HG03558 (cell line): ENCODE measurements at regions not wholly inside any gene's neighbourhood (a gene's known extent, or its start where the extent isn't known, plus 50 kb on each side); places are given as distances from the start of the nearest gene placed in this dataset.

ENCODE experiments used
- ATAC-seq: cut with Tn5 transposase; IDR thresholded peaks from one replicate; pipeline ENCODE4 v1.9.1; 2021; ENCODE audit warnings: moderate number of reproducible peaks; ENCODE audit not compliant: unreplicated experiment; ENCODE audit errors: extremely low read depth

DNA sequence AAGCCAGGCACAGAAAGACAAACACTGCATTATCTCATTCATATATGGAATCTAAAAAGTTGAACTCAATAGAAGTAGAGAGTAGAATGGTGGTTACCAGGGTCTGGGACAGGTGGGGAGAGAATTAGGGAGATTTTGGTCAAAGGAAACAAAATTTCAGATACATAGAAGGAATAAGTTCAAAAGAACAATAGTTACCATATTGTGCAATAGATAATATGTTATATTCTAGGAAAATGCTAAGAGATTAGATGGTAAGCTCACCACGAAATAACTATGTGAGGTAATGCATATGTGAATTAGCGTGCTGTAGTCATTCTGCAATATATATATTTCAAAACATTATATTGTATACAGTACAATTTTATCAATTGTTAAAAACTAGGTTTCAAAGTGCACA lies 442.5 kb downstream of the KCNH5 start:
- no peak for ATAC-seq

DNA sequence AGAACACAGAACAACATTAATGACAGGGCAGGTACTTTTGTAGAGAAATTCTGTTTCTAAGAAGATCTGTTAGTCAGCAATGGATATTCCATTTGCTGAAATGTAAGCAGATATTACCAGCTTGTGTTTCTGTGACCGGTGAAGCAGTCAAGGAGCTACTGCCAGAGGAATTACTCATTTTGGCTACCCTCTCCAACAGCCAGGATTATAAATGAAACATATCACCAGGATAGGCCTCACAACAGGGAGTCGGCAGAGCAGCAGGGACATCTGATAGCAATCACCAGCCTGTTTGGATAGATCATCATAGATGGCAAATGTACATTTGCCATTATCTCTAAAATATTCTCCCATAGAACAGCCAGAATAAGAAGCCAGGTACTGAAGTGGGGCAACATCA lies 440.7 kb downstream of the KCNH5 start:
- ATAC-seq, result no peak

DNA sequence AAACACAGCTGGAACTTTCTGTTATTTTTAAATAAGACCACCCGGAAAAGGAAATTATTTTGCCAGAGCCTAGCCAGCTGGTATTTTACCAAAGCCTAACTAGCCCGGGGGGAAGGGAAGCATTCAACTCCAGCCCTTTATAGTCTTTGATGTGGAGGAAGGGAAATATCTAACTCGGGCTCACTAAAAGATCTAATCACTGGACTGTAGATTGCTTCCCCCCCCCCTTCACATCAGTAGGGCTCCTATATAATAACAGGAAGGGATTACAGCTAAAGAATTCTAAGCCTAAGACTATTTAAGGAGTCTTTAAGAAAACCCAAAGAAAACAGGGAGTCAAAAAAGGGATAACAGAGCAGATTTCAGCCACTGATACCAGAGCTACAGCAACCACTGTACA lies 431.1 kb downstream of the KCNH5 start:
- no peak for ATAC-seq

DNA sequence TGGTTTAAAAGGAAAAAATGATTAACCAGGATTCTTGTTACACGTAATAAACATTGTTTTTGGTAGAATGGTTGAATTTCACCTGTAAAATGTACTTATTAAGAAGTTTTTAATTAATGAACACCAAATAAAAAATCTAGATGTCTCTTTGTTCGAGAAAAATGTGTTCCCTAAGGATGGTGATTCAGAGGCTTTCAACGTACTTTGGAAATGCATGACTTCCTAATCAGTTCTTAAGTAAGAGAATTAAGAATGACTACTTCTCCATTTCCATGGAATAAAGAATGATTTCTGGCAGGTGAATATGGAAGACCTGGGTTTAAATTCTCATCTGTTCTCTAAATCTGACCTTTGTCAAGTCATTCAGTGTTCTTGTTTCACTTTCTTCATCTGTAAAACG lies 428.6 kb downstream of the KCNH5 start:
- no peak for ATAC-seq

DNA sequence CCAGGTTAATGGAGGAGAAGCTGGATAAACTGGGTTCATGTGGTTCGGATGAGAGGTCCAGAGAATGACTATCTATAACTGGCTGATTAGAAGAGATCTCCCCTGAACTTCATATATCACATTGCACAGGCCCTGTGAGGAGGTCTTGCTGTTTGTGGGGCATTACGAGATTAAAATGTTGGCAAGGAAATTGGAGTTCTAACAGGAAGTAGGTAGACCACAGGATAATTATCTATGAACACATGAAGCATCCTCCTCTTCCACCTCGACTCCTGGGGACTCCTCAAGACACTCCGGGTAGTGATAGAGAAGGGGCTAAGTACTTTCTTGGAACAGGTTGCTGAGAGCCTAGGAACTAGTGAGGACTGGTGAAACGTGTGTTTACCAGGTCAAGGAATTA lies 418.8 kb downstream of the KCNH5 start:
- no peak for ATAC-seq

DNA sequence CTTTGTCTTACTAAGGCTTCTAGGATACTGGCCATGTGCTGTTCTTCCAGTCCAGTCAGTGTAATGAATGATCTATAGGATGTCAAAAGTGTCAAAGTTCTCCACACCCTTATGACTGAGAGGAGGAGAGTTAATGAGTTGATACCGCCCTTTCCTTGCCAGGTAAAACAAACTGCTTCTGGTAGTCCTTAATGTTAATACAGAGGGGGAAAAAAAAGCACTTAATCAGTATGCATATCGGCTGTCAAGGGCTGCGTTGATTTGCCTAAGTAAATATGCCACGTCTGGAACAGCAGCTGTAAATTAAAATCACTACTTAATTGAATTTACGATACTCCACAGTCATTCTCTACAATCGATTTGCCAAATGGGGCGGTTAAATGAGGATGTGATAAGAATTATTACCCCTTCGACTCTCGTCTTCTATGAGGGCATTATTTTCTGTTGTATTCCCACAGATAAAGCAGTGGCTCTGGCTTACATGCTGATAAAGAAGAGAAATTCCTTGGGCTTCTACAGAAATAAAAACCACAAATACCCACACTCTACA lies 416.0 kb downstream of the KCNH5 start:
- ATAC-seq, result no peak

DNA sequence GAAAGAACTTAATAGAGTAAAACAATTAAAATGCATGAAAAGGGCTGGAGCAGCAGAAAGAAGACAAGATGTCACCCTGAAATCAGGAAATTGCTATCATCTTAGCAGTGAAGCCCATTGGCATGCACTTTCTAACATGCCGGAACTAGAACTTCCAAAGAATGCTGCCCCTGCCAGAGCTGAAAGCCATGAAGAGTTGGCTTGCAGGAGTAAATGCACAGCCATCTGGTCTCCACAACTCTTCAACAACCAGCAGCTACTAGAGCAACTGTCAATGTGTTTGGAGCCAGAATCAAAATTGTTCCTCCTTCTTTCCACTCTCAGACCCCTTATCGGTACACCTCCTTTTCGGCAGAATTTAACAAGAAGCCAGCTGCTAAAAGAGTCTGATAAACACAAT lies 414.1 kb downstream of the KCNH5 start:
- ATAC-seq, result no peak

DNA sequence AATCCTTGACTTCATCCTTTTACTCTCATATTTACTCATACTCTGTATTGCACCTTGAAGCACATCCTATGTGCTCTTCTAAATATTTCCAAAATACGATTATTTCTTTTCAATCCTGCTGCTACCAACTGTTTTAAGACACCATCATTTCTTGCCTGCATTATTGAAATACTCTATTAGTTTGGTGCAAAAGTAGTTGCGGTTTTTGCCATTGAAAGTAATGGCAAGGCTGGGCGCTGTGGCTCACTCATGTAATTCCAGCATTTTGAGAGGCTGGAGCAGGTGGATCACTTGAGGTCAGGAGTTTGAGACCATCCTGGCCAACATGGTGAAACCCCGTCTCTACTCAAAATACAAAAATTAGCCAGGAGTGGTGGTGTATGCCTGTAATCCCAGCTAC lies 412.5 kb downstream of the KCNH5 start:
- no peak for ATAC-seq

DNA sequence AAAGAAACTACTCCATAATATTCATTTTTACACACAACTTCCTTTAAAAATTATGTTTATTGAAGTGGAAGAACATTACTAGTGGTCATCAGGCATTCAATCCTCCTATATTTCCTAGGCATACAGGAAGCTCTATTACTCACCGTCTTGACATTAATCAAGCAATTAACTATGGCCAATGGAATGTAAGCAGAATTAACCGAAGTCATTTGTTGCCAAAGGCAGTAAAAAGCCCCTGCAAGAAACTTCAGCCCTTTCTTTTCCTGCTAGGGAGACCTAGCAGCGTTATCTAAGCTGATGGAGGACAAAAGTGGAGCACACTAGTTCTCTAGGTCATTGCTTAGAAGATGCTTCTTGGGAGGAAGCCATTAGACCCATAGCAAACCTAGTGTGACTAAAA lies 399.6 kb downstream of the KCNH5 start:
- no peak for ATAC-seq
